ENCODE measurements at regions not wholly inside any gene's neighbourhood (a gene's known extent, or its start where the extent isn't known, plus 50 kb on each side); places are given as distances from the start of the nearest gene placed in this dataset.

DNA sequence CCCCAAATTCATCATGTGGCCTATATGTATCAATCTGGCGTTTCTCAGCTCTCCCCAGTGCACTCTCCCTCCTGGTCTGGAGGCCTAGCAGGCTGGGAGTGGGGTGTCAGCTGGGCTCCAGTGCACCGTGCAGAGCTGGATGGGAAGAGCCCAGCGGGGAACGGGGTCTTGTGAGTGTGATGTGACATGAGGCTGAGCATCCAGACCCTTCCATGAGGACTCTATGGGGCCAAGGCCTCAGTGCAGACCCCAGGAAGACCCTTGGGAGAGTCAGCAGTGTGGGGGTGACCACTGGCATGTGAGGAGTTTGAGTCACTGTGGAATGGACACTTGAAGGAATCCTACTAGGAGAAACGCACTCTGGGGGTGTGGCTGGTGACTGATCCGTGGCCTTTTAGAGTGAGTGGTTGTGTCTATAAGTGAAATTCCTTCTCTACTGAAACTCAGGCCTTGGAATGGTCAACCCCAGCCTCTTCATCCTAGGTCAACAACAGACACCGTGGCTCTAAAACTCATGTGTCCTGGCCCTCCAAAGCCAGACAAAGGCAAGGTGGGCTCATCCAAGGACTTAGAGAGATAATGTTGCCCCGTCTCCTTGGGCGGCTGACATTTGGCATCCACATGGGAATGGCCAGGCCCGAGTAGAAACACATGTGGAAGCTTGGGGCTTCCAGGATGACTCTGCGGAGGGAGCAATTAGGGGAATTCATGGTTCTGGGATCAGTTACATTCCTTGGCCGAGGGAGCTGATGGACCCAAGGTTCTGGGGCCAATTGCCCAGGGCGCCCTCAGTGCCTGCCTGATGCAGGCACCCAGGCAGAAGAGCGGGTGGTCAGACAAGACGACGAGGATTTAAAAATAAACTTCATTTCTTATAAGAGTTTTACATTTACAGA is 156.0 kb upstream of the TWIST2 start:
- no peak for DNase-seq

DNA sequence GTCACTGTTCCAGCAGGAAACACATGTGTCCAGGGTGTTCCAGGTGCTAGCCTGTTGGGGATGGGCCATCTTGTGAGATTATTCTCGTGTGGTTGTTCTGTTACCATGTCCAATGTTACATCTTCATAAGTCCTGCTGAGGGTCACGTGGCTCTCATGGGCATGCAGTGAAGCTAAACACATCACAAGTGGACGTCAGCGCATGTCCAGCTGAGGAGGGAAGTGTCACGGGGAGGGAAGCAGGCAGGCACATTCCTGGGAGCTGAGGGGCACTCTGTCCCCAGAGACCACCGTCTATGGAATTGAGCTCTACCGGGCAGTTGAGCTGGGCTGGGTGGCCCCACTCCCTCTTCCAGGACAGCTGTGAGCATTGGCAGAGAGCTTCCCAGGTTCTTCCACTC is 155.3 kb upstream of the TWIST2 start:
- no peak for DNase-seq

DNA sequence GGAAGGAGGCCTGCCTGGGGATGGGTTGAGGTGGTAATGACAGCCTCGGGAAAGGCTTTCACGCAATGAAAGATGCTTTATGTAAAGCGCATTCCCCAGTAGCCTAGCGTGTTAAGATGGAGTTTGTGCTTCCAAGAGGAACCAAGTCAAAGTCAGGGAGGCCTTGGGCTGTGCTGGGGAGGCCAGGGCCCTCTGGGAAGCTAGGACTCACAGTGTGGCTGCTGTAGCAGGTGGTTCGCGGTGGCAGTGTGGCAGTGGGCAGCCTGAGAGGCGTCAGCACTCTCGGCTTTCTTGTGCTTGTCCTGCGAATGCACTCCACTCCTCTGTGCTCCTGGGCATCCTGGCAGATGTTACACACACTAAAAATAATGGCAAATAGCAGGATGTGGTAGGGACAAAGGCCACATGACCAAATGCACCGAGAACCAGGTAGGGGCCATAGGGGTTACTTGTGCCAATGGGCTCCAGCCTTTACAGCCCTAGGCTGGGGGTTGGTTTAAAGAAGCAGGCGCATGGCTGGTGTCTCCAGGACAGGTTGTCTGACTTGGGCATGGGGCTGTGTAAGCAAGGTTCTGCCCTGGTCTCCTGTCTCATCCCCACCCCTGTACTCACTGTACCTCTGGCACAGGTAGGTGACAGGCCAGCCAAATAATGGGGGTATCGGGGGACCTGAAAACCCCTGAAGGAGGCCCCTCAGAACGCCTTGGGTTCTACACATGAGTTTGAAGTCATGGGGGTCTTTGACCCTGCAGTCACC is 154.4 kb upstream of the TWIST2 start:
- no peak for DNase-seq

DNA sequence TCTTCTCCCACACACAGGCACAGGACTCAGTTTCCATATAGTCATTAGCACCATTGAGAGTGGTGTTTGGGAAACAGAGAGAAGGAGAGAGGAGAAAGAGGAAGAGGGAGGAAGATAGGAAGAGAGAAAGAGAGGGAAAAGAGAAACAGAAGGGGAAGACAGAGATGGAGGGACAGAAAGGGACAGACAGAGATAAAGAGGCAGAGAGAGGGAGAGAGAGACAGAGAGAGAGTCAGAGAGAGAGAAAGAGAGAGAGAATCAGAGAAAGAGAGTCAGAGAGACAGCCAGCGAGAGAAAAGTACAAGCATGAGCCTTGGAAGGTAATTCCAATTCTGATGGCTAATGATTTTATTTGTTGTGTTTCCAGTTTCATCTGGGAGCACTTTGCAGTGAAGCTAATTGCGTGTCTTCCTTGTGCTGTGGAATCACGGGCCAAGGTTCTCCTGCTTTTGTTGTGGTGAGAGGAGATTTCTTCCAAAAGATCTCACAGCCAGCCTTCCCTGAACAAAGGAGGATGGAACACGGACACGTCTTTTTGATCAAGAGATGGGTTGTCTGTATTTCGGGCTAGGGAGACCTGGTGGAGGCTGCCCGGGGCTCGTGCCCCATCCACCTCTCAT is 153.6 kb upstream of the TWIST2 start:
- DNase-seq, result peak; percentile 17

DNA sequence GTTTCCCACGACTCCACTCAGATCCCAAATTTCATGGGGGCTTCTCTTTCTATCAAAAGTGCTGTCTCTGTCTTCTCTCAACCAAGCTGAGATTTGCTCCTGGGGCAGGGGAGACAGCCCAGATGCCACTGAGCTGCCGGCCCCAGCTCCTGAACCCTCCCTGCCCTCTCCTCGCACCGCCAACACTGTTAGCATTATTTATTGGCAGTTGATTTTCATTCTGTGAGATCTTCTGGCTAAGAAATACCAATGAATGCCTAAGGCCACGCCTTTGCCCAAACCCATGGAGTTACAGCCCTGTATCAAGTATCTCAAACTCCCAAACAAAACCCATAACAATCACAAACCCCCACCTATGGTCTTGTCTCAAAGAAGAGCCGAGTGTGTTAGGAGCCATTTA is 153.0 kb upstream of the TWIST2 start:
- DNase-seq, result no peak

DNA sequence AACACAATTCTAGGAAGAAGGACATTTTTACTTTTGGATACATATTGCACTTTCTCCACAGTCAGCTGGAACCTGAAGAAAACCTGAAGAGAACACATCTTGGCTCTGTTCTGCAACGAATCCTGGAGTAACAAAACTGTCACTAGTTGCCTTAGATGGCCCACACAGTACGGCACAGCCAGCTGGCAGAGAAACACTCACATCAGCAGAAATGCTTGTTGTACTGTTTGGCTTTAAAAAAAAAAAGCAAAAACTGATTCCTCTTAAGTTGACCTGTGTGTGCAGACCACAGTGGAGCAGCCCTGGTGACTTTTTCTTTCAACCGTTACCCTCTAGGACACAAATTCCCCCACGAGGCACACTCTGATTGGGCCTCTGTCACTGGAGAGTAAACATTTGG is 152.3 kb upstream of the TWIST2 start:
- DNase-seq, result peak; percentile 56

- no peak for DNase-seq
Observed at GRCh38 chr2:238696331-238696730, 151.6 kb upstream of the TWIST2 start.

GRCh38 chr2:238696786-238697185 is 151.1 kb upstream of the TWIST2 start:
- DNase-seq, result no peak

GRCh38 chr2:238697193-238698071 is 150.5 kb upstream of the TWIST2 start:
- peak; percentile 10 for DNase-seq

GRCh38 chr2:238698072-238698352 is 149.9 kb upstream of the TWIST2 start:
- DNase-seq, result peak; percentile 11

DNA sequence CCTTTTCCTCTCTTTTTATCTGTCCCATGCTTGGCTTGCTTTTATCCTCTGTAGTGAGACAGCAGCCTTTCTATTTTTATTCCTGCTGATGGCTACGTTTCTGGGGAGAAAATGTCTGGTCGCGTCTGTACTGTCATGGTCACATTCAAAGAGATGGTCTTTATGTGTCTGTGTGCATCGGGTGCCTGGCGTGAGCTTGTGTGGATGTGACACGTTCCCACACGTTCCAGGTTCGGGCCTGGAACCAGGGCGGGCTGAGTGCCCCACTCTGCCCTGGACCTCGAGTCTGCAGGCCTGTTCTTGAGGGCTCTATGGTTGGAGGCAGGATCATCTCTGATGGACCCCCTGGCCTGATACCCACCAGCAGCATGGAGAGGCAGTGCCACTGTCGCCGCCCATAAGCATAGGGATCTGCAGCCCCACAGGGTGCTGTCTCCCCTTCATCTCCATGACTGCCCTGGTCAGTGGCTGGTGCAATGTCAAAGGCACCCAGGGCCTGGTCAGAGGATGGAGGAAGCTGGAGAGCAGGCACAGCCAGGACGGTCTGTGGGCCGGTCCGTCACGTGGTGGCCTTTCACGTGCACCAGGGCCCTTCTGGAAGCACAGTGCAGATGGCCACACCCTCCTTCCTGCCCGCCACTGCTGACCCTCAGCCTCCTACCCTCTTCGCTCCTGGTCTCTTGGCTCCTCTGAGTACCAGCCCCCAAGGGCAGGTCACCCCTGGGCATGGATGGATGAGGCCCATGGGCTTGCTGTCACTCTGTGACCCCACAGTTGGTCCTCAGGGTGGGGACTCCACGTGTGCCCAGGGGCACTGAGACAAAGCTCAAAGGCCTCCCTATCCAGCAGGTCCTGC is 149.2 kb upstream of the TWIST2 start:
- no peak for DNase-seq

- no peak for DNase-seq
Observed at GRCh38 chr2:238699307-238700116, 148.4 kb upstream of the TWIST2 start.

DNA sequence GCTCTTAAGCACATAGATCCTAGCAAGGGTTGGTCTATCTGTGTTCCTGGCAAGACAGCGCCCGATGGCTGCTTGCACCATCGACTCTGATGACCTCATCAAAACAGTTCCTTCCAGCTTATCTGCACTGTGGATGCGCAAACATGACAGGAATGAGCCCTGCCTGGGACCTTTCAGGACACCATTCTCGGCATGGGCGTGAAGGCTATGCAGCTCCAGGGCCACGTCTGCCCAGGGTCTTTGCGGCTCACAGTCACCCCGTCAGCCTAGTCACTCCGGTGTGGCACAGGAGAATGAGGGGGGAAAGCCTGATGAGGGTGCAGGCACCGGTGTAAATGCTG is 147.8 kb upstream of the TWIST2 start:
- peak; percentile 12 for DNase-seq

DNA sequence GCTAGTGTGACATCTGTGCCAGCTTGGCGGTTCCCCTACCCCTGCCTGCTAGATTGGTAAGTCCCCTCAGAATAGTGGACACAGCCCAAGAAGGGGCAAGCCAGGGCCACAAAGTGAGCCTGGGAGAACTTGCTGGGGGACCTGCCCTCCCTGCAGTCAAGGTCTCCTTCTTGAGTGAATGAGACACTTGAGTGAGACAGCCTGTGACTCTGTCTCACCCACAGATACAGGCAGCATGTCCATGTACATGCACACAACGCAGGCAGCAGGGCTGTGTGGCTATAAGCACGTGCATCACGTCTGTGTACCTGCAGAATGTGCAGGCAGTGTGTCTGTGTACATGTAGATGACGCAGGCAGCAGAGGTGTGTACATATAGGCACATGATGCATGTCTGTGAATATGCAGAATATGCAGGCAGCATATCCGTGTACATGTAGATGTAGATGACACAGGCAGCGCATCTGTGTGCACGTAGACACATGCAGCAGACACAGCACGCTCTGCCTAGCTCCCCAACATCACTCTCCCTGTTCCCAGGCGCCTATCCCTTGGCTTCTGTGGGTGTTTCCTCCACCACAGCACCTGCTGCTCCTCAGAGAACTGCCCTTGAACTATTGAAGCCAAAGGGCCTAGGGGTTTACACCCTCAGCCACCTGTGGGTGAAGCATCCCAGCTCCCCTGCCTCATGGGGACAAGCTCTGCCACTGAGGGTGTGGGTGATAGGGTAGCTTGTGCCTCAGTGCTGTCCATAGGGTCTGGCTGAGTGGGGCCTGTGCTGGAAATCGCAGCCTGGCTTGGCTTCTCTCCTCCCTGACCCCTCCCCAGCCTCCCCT is 147.2 kb upstream of the TWIST2 start:
- DNase-seq, result no peak

GRCh38 chr2:238701341-238702206 is 146.3 kb upstream of the TWIST2 start:
- peak; percentile 21 for DNase-seq

DNA sequence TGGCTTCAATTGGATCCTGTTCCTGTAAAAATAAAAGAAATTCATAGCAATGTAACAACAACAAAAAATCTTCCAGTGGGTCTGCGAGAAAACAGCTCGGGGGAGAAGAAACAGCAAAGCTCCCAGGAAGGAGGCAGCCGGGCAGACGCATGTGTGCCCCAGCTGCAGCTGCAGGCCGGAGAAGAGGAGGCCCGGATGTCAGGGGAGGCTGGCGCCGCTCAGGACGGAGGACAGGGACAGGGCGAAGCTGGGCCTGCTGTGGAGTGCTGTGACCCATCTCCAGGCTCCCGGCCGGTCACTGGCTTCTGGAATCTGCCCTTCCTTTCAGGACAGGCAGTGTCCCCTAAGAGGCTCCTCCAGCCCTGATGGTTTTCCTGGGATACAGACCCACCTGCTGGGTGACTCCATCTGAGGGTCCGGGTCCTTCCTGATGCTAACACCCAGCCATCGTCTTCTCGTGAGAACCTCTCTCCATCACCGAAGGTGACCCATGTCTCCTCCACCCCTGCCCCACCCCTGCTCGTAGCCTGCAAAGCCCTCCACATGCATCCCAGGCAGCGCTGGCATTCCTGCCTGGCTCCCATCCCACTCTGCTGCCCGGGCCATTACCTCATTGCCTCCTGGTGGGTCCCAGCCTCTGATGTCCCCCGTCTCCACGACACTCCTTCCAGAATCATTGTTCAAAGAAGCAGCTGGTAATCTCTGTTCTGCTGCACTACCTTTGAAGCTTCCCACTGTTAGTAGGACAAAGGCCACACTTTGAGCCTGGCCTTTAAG is 145.4 kb upstream of the TWIST2 start:
- DNase-seq, result peak; percentile 17

DNA sequence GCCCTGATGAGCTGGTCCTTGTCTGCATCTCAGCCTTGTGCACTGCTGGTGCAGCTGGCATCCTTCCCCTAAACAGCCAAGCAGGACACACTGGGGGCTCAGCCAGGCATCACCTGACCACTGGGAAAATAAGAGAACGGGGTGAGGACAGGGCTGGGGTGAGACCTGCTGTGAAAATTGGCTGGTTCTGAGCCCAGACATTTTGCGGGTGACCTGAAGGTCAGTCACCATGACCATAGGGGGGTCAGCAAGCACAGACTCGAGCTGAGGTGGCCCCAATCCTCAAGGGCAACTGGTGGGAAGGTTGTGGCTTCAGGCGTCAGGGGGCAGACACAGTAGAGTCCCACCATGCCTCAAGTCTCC is 144.9 kb upstream of the TWIST2 start:
- peak; percentile 11 for DNase-seq

- peak; percentile 12 for DNase-seq
Observed at GRCh38 chr2:238703436-238703835, 144.4 kb upstream of the TWIST2 start.
